Hematopoietic multipotent progenitor cell treated with erythropoietin and hydrocortisone succinate and interleukin-3 and kit ligand, for 4 days (in vitro differentiated cells): ENCODE measurements at regions not wholly inside any gene's neighbourhood (a gene's known extent, or its start where the extent isn't known, plus 50 kb on each side); places are given as distances from the start of the nearest gene placed in this dataset.
"Not testable (repeated sequence)": the region's sequence is repeated elsewhere in the genome, so short reads cannot be mapped to it uniquely, and the experiment has no call there.

Source experiments
- DNase-seq: peaks from one replicate; pipeline ENCODE4 v3.0.0-alpha.2; 2015

GRCh38 chr19:28583713-28584112 lies 629.2 kb downstream of the UQCRFS1 start:
- DNase-seq, result no peak

- no peak for DNase-seq
Observed at GRCh38 chr19:28583242-28583641, 629.7 kb downstream of the UQCRFS1 start.

- no peak for DNase-seq
Observed at GRCh38 chr19:28582796-28583195, 630.2 kb downstream of the UQCRFS1 start.

GRCh38 chr19:28582344-28582743 lies 630.6 kb downstream of the UQCRFS1 start:
- no peak for DNase-seq

GRCh38 chr19:28581468-28581770 lies 631.5 kb downstream of the UQCRFS1 start:
- no peak for DNase-seq

- no peak for DNase-seq
Observed at GRCh38 chr19:28578786-28579505, 634.0 kb downstream of the UQCRFS1 start.

- no peak for DNase-seq
Observed at GRCh38 chr19:28578208-28578607, 634.7 kb downstream of the UQCRFS1 start.

GRCh38 chr19:28577666-28578065 lies 635.3 kb downstream of the UQCRFS1 start:
- DNase-seq, result no peak

GRCh38 chr19:28577233-28577632 lies 635.7 kb downstream of the UQCRFS1 start:
- DNase-seq, result no peak

GRCh38 chr19:28575816-28576215 lies 637.1 kb downstream of the UQCRFS1 start:
- no peak for DNase-seq

- not testable (repeated sequence) for DNase-seq
Observed at GRCh38 chr19:28575312-28575711, 637.6 kb downstream of the UQCRFS1 start.

GRCh38 chr19:28574212-28574611 lies 638.7 kb downstream of the UQCRFS1 start:
- no peak for DNase-seq

GRCh38 chr19:28569132-28570131 lies 643.5 kb downstream of the UQCRFS1 start:
- no peak for DNase-seq

- DNase-seq, result no peak
Observed at GRCh38 chr19:28567834-28568233, 645.1 kb downstream of the UQCRFS1 start.

- DNase-seq, result no peak
Observed at GRCh38 chr19:28563964-28564921, 648.7 kb downstream of the UQCRFS1 start.

- DNase-seq, result no peak
Observed at GRCh38 chr19:28560786-28561185, 652.2 kb downstream of the UQCRFS1 start.

GRCh38 chr19:28558783-28559182 lies 654.2 kb downstream of the UQCRFS1 start:
- no peak for DNase-seq

GRCh38 chr19:28556371-28556770 lies 656.6 kb downstream of the UQCRFS1 start:
- no peak for DNase-seq

GRCh38 chr19:28555317-28555716 lies 657.6 kb downstream of the UQCRFS1 start:
- DNase-seq, result no peak

GRCh38 chr19:28554321-28555091 lies 658.4 kb downstream of the UQCRFS1 start:
- no peak for DNase-seq

- DNase-seq, result no peak
Observed at GRCh38 chr19:28553764-28554163, 659.2 kb downstream of the UQCRFS1 start.

GRCh38 chr19:28553005-28553404 lies 659.9 kb downstream of the UQCRFS1 start:
- DNase-seq, result no peak
